ENCODE measurements at regions not wholly inside any gene's neighbourhood (a gene's known extent, or its start where the extent isn't known, plus 50 kb on each side); places are given as distances from the start of the nearest gene placed in this dataset.

DNA sequence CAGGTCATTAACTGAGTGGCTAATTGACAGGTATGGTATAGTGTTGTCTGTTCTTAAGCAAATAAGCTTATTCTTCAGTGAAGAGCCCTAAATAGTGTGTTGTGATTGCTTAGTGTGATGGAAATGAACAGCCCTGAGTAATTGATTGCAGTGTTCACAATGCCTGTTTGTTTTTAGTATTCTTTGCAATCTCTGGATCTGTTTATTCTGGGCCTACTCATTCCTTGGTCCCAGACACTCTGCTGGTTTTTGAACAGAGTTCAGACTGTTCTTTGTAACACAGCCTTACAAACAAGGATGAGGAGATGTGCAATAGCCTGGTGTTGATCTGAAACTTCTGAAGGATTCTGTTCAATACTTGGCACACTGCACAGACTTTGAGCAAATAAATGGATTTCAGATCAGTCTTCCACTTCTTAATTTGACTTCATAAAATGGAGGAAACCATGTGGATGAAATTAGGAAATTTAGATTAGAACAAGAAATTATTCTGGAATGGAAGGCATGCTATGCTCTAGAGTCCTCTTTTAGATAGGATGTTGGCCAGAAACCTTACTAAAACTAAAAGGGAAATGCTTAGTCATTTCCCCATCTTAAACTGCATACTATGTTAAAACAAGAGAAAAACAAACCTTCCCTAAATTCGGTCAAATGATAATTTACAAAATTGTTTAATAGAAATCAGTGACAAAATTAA is 444.2 kb upstream of the SEMA3D start:
- DNase-seq: no peak

DNA sequence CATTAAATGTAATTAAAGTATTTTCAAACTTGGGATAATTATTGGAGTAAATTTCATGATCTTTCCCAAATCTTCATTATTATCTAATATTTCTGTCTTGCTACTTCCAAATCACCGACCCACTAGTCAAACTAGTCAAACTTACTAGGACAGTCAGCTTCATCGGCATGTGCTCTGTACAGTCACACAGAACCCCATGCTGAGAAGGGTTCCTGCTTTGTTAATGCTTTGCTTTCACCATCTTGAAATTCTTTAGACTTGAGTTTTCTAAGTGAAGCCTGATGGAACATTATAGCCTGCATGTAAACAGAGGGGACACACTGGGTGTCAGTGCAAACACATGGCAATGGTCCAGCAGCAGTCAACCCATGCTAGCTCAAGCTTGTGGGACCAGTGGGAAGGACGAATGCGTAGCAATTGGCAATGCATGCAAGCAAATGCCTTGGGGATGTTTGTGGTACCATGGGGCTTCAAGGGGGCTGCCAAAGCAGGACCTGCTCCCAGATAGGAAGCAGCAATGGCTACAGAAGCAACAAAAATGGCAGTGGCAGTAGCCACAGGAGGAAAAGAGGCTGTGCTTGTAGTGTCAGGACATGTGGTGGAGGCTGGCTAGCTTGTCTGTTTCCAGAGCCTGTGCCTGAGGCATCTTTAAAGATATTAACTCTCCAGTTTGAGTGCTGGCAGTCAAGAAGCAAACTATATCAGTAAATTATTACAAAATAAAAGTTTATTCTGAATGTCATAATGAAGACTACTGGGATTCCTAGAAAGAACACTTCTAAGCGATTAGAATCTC is 441.1 kb upstream of the SEMA3D start:
- no peak for DNase-seq

DNA sequence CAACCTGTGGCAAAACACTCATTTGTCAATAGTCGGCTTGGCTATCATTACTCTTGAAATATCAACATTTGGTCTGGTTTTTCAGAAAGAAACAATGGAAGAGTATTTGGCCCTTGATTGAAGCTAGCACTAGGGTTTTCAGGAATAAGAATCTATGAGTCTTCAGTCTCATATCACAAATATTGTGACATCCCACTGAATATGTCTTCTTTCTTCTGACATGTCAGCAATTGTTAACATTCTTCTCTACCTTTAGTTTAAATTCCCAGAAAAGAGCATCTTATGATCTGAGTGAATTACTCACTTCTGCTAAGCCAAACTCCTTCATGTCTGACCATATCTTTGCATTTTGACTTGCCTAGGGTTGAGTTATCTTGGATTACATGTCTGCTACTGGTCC is 435.2 kb upstream of the SEMA3D start:
- no peak for DNase-seq

DNA sequence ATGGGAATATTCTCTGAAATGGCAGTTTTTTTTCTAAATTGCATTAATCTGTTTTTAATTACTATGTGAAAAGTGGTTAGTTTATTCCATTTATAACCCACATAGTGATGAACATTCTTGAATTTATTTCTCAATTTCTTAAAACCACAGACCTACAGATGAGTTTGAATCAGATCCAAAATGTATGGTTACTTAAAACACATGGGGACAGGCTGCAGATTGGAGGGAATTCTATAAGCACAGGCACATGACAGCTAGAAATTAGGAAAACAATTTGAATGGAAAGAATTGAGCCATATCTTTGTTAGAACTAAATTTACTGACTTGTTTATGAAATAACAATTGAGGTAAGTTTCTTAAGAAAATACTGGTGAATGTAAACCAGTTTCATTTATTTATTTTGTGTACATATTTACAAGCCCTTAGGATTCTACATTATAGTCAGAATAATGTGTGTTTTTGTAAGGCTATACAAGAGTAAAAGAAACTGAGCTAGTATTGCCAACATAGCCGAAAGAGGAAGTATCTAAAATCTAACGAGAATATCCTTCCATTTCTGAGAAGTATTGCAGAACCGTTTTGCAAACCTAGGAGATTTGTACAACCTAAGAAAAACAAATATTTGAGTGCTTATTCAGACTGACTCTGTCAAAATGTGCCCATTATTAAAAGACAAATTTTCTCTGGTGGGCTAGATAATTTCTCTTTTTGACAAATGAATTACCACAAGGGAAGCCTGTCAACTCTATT is 434.3 kb upstream of the SEMA3D start:
- no peak for DNase-seq

DNA sequence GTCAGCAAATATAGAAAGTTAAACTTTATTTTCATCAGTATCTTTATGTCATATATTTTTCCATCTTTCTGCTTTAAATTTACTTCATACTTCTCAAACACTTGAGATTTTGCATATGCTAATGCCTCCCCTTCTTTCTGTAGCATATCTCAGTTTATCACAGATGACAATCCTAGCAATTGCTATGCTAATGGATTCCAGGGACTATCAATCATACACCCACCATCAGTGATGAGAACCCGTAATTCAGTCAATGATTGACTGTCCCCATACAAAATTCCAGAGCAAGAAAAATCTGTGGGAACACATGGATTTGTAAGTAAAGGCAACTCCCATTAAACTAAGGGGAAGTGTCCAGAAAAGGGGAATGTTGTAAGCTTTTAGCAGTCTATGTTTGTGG is 432.4 kb upstream of the SEMA3D start:
- no peak for DNase-seq

DNA sequence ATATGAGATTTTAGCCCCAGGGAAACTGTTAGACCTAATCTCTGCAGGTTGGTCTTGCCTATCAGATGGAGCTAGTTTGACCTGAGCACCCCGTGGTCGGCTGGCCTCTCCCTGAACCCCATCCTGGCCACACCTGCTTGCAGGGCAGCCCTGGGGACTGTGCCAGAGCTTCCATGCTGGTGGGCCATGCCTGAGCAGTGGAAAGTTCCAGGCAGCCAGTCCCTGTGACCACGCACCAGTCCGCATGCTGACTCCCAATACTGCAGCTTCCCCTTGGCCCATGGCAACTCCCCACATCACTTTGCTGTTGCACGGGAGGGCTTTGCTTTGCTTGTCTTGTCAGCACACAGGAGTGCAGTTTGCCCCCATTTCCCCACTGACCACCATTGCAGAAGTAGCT is 427.8 kb upstream of the SEMA3D start:
- no peak for DNase-seq

DNA sequence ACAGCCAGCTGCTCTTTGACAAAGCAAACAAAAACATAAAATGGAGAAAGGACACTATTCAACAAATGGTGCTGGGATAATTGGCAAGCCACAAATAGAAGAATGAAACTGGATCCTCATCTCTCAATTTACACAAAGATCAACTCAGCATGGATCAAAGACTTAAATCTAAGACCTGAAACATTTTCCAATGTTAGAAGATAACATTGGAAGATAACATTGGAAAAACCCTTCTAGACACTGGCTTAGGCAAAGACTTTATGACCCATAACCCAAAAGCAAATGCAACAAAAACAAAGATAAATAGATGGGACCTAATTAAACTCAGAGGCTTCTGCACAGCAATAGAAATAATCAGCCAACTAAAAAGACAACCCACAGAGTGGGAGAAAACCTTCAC is 425.7 kb upstream of the SEMA3D start:
- no peak for DNase-seq

DNA sequence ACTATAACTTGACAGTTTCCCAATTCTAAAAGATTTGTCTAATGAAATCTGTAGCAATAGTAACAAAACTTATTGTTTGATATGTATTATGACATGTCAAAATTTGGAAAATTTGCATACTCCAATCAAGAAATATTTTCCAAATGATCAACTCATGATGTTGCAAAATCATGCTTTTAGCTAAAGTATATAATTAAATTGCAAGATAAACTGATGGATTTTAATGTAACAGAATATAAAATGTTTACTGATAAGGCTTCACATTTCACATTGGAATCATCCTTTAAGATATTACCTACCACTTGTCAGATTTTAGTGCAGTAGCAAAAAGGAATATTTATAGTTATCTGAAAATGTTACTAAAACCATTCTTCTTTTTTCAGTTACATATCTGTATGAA is 421.9 kb upstream of the SEMA3D start:
- DNase-seq: no peak

DNA sequence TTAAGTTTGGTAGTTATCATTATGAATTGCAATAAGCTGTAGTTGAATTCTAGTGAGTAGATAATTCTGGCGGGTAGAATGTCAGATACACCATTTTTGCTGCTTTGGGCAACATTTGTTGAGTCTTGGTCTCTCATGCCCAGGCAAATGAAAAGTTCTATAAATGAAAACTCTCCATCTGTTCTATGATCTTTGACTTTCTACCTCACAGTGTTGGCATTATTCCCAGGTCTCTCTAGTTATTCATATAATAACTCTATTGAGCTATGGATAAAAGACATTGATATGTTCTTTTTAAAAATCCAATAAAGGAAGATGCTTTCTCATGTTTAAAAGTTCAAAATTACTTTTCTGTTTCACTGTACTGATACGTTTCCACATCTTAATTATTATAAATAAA is 415.3 kb upstream of the SEMA3D start:
- DNase-seq: no peak

DNA sequence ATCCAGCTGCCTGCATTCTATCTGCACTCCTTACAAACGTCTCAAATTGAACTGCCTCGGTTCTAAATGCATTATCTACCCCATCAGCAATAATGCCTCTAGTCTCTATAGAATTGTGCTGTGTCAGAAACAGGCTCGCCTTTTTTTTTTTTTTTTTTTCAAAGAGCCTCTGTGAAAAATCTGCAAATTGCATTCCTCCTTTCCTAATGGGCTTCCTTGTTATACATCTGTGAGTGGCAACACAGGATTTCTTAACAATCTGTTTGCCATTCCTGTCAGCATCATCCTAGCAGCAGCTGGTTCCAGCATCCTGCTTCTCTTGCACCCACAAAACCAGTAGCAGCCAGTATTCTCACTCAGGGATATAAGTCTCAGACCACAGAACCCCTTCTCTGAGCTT is 413.5 kb upstream of the SEMA3D start:
- DNase-seq: no peak

DNA sequence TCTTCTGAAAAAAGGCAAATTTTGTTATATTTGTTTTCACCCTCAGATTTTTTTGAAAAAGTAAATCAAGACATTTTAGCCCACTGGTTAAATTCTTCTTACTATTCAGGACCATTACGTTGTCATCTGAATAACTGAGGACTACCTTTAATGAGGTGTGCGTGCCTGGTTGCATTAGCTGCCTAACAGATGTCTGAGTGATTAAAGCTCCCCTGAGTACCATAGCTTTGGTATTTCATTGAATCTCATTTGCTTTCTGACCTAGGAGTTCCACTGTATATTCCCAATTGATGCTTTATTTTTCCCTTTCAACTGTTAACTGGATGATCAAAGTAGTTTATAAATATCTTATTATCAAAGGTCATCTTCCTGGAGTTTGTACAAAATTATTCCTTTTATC is 410.0 kb upstream of the SEMA3D start:
- DNase-seq: no peak

DNA sequence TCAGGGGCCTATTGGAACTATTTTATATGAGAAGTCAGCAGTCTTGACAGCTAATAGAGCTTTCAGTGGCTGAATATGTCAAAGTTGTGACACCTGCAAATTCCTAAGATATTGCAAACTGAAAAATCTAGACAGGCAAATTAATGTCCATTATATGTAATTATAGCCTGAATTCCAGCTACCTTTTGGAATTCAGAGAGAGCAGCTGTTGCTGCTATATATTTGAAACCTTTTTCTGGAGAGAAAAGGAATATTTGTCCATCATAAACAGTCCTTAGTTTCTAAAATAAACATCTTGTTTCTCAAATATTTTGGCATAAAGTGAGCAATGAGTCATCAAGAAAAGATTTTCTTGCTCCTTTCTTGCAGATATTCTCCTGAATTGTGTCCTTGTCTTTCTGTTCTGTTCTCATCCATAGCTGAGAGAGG is 408.9 kb upstream of the SEMA3D start:
- no peak for DNase-seq

DNA sequence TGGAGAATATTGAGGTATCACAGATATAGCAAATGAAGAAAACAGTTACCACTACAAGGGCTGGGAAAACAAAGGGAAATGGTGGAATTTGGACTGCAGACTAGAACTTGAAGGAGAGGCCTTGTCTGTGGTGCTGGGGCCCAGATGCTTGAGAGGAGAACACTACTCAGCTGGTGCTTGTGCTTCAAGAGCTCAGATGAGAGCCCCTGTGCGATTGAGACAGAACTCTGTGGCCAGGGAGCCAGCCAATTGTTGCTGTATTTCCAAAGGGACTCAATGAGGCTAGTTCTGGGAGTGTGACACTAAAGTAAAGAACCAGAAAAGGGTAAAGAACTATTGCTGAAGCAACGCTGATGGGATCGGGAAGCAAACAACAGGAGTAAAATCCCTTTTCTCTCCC is 406.5 kb upstream of the SEMA3D start:
- no peak for DNase-seq

DNA sequence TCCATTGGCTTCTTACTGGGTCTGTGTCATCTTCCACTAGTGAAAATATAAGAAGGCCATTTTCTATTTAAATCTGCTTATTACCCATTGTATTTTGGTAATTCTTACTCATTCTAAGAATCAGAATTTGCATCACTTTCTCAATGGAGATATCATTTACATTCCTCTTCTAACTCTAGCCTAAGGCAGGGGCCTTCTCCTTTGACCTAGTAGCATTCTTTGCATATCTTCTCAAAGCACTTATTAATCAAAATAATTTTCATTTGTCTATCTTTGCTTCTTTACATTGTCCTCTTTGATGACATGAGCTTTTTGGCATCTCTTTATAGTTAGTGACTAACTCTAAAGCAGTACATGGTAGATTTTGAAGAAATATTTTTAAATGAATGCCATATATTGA is 400.9 kb upstream of the SEMA3D start:
- no peak for DNase-seq

DNA sequence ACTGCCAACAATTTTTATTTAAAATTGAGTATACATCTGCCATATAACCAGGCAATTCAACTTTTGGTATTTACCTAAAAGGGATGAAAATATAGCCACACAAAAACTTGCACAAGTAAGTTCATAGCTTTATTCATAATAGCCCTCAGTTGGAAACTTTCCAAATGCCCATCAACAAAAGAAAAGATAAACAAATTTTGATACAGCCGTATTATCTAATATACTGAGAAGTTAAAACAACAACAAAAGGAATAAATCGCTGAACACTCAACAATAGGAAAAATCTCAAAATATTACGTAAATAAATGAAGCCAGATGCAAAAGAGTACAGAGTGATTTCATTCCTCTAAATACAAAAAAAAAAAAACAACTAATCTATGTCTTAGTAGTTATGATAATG is 399.2 kb upstream of the SEMA3D start:
- DNase-seq: no peak

DNA sequence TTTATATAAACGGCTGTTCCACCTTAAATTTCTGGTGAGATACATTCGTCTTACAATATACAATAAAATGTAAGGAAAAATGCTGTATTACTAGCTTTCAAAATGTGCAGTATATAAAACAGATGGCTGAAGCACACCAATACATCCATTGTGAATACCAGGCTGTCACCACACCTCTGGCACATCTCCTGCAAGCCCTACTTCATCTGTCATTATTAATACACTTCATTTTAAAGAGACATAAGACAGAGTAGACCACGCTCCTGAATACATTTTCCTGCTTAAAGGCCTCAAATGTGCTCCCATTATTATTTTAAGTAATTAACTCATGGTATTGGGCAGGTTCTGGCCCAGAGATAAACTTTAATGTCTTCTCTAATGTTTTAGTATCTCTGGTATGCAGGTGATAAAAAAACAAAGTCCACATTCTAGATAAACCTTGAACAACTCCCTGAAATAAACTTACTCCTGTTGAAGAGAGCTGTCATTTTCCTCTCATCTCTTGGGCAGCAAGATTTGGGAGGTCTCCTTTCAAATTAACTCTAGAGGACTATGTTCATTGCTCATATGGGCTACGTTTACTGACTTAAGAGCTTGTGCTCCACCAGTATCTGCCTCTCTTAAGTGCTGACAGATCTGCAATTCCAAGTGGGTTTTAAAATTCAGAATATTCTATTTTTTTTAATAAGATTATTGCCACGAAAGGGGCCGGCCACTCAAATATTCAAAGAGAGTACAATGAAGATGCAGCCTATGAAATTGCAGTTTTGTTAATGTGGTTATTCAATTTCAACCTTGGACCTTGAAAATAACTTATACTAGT is 396.5 kb upstream of the SEMA3D start:
- DNase-seq: no peak

DNA sequence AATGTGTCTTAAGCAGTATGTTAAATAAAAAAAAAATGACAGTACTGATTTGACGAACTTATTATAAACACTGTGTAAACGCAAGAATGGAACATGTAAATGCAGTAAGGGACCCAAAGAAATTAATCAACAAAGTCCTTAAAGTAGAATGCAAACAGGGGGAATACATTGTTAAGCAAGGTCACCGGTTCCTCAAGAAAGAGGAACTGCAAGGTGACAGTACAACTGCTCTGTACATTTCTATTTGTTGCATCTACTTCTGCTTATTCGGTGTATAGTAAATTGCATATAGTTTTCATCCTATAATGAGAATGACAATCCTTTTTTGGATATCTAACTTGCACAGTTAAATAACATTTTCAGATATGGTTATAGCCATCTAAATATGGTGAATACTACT is 387.0 kb upstream of the SEMA3D start:
- DNase-seq: no peak

DNA sequence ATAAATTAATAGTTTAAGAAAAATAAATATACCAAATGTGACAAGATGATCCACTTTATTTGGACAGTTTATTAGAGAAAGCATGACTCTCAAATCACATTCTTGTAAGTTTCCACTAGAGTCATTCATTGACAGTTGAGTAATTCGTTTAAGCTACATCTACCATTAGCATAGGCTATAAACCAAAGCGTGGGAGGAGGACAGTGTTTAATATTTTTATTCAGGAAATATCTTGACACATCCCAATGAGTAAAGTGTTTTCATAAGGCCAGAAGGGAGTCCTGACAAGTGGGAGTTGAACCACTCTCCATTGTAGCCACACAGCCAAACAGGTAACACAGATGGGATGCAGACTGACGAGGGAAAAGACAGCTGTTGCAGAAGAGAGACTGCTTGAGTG is 386.5 kb upstream of the SEMA3D start:
- no peak for DNase-seq

DNA sequence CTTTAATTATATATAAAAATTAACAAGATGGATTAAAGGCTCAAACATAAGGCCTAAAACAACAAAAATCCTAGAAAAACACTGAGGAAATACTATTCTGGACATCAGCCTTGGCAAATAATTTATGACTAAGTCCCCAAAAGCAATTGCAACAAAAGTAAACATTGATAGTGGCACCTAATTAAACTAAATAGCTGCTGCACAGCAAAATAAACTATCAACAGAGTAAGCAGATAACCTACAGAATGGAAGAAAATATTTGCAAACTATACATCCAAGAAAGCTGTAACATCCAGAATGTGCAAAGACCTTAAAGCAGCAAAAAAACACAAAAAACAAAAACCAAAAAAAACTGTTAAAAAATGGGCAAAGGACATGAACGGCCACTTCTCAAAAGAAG is 384.0 kb upstream of the SEMA3D start:
- DNase-seq: no peak

DNA sequence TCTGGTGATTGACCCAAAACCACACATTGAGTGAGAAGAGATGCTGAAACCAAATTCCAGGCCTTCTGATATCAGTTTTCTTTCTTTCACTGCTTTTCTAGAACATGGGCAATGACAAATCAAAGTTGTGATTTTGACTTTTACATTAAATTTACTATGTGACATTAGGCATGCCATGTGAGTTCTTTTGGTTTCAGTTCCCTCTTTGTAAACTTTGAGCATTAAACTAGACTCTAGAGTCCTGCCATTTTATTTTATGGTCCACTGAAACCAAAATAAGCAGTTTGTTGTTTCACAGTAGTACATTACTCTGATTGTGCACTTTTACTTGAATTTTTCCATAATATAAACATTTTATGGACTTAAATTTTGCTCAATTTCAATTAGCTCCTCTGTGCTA is 381.1 kb upstream of the SEMA3D start:
- no peak for DNase-seq

DNA sequence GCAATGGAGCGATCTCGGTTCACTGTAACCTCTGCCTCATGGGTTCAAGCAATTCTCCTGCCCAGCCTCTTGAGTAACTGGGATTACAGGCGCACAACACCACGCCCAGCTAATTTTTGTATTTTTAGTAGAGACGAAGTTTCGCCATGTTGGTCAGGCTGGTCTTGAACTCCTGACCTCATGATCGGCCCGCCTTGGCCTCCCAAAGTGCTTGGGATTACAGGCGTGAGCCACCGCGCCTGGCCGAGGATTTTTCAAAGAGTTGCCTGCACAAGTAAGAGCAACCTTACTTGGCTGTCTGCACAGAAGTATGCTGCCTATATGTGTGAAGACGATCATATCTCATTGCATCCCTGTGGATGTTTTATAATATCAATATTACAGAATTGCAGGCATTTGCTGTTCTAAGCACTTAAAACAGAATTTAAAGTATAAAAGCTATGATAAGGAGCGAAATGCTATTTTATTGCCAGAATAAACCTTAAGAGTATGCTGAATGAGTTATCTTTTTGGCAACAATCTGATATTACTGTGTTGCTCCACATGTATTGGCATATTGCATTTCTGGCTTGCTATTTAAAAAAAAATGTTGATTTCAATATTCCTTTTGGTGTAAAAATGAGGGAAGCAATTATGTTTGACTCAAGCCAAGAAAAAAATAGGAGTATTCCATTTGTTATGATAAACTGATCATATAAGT is 379.4 kb upstream of the SEMA3D start:
- no peak for DNase-seq

DNA sequence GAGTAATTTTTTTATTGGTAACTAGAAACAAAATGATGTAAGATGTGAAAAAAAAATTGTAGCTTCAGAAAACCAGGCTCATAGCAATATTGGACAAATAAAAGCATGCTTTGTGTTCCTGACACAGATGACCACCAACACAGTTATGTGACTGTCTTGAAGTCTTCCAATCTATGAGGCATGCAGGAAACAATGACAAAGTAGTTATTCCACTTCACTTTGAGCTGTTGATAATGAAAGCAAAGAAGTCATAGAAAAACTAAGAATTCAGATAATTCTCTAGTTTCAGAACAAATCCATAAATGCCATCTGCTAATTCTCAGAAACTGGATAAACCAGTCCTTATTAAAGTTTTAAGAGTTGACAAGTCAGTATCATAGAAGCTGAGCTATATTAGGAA is 378.4 kb upstream of the SEMA3D start:
- DNase-seq: no peak

DNA sequence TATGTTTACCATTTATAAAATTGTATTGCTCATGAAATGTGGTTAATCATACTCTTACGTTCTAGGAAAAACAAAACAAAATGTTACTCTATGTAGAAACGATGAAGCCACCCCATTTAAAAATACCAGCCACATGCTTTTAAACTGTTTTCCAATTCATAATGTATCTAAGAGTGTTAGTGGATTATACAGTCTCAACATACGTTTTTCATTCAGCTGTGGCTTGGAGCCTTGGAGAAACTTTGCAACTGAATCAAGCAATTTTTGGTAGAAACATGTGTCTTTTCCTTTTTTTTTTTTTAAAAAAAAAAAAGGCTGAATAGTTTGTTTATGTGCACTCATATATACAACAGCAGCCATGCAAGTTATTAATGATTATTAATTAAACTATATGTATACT is 378.0 kb upstream of the SEMA3D start:
- DNase-seq: no peak
